Astrocyte of the spinal cord (primary cell): ENCODE measurements at regions not wholly inside any gene's neighbourhood (a gene's known extent, or its start where the extent isn't known, plus 50 kb on each side); places are given as distances from the start of the nearest gene placed in this dataset.

ENCODE experiments used
- DNase-seq: peaks from one replicate; pipeline ENCODE4 v3.0.0; 2011; ENCODE audit warnings: low read depth, low spot score
- H3K4me3 ChIP-seq: 2 replicates; pipeline ENCODE4 v1.5.1; 2011; ENCODE audit warnings: low read depth, mild to moderate bottlenecking, low read length, moderate library complexity
- CTCF ChIP-seq: IDR thresholded peaks from 2 replicates; pipeline ENCODE4 v1.5.1; 2012; ENCODE audit warnings: low read depth, mild to moderate bottlenecking, low read length, inconsistent platforms
- in situ Hi-C: cut with HindIII; loops from 2 replicates; pipeline ENCODE4 v1.10.0; 2017; ENCODE audit warnings: low sequenced_read_pairs

DNA sequence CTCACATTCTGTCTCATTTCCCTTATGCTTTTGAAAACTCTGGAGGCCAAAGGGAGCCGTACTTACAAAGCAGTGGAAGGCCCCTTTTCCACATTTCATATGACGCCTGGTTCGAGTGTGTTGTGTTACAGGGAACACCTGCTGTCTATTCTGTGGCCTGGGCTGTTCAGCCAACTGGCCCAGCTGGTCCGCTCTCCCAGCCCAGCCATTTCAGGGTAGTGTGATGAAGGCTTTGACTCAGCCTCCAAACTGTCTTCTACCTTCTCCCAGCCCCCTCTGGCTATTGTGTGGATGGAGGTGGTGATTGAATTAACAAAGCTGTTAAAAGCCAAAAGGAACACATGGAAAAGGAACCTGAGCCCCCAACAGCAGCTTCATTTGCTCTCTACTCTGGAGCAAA lies 233.8 kb downstream of the ICOS start:
- no peak overlapping the region for H3K4me3 ChIP-seq
- no peak for DNase-seq
- TF ChIP-seq CTCF: no peak
- in situ Hi-C loops: no loop called here

- TF ChIP-seq CTCF: no peak
- DNase-seq: no peak
- H3K4me3 ChIP-seq: no peak overlapping the region
- in situ Hi-C loops: no loop called here
Measured at GRCh38 chr2:204171432-204172144, 235.0 kb downstream of the ICOS start.

DNA sequence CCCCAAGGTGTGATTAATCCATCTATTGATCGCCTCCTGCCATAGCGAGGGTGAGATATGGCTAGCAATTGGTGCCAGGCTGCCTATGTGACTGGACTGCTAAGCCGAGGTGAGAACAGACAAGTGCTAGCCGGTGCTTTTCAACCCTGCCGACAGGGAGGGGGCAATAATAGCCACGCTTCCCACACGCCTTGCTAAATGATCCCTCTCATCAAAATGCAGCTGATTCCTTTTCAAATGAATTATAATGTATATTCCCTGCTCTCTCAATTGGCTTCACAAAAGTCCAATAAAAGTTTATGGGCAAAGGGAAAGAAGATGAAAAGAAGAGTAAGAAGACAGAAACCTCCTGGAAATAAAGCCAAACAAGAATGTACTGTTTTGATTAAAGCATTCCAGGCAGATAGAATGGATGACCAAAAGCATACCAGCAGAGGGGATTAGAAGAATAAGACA lies 235.6 kb downstream of the ICOS start:
- in situ Hi-C loops: no loop called here
- H3K4me3 ChIP-seq: no peak overlapping the region

DNA sequence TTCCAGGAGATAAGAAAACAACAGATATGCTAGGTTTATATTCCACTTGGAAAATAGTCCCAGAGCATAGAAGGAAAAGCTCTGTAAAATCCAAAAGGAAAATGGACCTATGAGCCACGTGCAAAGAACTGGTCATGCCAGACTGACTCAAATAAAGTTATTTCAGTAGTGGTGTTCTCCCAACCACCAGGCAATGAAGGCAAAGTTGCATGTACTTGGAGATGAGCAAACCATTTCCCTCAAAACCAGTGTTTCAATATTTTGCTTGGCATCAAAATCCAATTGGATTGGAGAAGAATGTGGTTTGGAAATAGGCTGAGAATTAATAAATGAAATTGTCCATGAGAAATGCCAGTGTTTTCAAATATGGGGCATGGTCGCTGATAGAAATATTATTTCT lies 237.5 kb downstream of the ICOS start:
- DNase-seq: no peak
- H3K4me3 ChIP-seq: no peak overlapping the region
- in situ Hi-C loops: no loop called here
- no peak for TF ChIP-seq CTCF

More for the DNA sequence above, 235.6 kb downstream of the ICOS start:
- TF ChIP-seq CTCF: no peak
- no peak for DNase-seq

GRCh38 chr2:204175552-204176271 lies 239.1 kb downstream of the ICOS start:
- in situ Hi-C loops: no loop called here
- no peak for TF ChIP-seq CTCF
- DNase-seq: no peak
- no peak overlapping the region for H3K4me3 ChIP-seq

DNA sequence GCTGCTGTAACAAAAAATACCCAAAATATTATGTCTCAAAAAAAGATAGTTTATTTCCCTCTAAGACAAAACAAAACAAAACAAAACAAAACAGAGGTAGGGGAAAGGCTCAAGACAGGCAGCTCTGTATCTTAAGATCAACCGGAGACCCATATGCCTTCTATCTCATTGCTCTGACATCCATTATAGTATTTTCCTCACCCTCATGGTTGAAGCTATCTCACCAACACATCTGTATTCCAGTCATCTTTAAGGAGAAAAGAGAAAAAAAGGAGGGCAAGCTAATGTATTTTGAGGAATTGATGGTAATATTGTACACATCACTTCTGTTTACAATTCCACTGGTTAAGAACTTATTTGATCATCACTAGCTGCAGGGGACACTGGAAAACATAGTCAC lies 239.7 kb downstream of the ICOS start:
- no peak for TF ChIP-seq CTCF
- H3K4me3 ChIP-seq: no peak overlapping the region
- in situ Hi-C loops: no loop called here
- DNase-seq: no peak
